Mesendoderm (in vitro differentiated cells): ENCODE measurements at regions not wholly inside any gene's neighbourhood (a gene's known extent, or its start where the extent isn't known, plus 50 kb on each side); places are given as distances from the start of the nearest gene placed in this dataset.
"Not testable (repeated sequence)": the region's sequence is repeated elsewhere in the genome, so short reads cannot be mapped to it uniquely, and the experiment has no call there.

Experiments used
- DNase-seq: peaks from one replicate; pipeline ENCODE4 v3.0.0; 2013
- H2AK5ac ChIP-seq: 2 replicates; pipeline ENCODE4 v1.6.1; 2013; ENCODE audit warnings: low read length, inconsistent platforms
- H2BK120ac ChIP-seq: 2 replicates; pipeline ENCODE4 v1.6.1; 2013; ENCODE audit warnings: low read depth, mild to moderate bottlenecking, low read length, moderate library complexity, mixed read lengths
- H2BK15ac ChIP-seq: replicated peaks from 2 replicates; pipeline ENCODE4 v1.6.1; 2013; ENCODE audit warnings: low read depth, mild to moderate bottlenecking, moderate library complexity
- H2BK5ac ChIP-seq: 2 replicates; pipeline ENCODE4 v1.6.1; 2013; ENCODE audit warnings: low read length, inconsistent platforms
- H3K18ac ChIP-seq: 2 replicates; pipeline ENCODE4 v1.6.1; 2013; ENCODE audit warnings: mild to moderate bottlenecking, low read length, mixed read lengths
- H3K23ac ChIP-seq: one replicate; pipeline ENCODE4 v1.6.1; 2013; ENCODE audit warnings: low read length
- H3K27ac ChIP-seq: 2 replicates; pipeline ENCODE4 v1.5.1; 2013; ENCODE audit warnings: low read depth, mild to moderate bottlenecking, inconsistent platforms, low read length, moderate library complexity
- H3K27me3 ChIP-seq: 2 replicates; pipeline ENCODE4 v1.6.1; 2013; ENCODE audit warnings: low read length, control low read depth, mild to moderate bottlenecking, inconsistent platforms; ENCODE audit not compliant: insufficient read depth, poor library complexity
- H3K36me3 ChIP-seq: 2 replicates; pipeline ENCODE4 v1.6.1; 2013; ENCODE audit warnings: low read length, inconsistent platforms; ENCODE audit not compliant: control insufficient read depth, insufficient read depth
- H3K4ac ChIP-seq: one replicate; pipeline ENCODE4 v1.6.1; 2013; ENCODE audit warnings: low read depth, mild to moderate bottlenecking, low read length, moderate library complexity
- H3K4me1 ChIP-seq: 2 replicates; pipeline ENCODE4 v1.6.1; 2013; ENCODE audit warnings: low read depth, low read length, inconsistent platforms; ENCODE audit not compliant: control insufficient read depth
- H3K4me2 ChIP-seq: 2 replicates; pipeline ENCODE4 v1.6.1; 2013; ENCODE audit warnings: low read length
- H3K4me3 ChIP-seq: 2 replicates; pipeline ENCODE4 v1.5.1; 2013; ENCODE audit warnings: mild to moderate bottlenecking, low read length
- H3K56ac ChIP-seq: one replicate; pipeline ENCODE4 v1.6.1; 2013; ENCODE audit warnings: low read length
- H3K79me1 ChIP-seq: 2 replicates; pipeline ENCODE4 v1.6.1; 2013; ENCODE audit warnings: low read length, inconsistent platforms
- H3K79me2 ChIP-seq: 2 replicates; pipeline ENCODE4 v1.6.1; 2013; ENCODE audit warnings: mild to moderate bottlenecking, low read length; ENCODE audit not compliant: control insufficient read depth, insufficient read depth
- H3K9ac ChIP-seq: 2 replicates; pipeline ENCODE4 v1.6.1; 2013; ENCODE audit warnings: low read length, inconsistent platforms
- H4K5ac ChIP-seq: one replicate; pipeline ENCODE4 v1.6.1; 2013; ENCODE audit warnings: low read length
- H4K8ac ChIP-seq: one replicate; pipeline ENCODE4 v1.6.1; 2013; ENCODE audit warnings: low read depth, mild to moderate bottlenecking, control low read depth, low read length, moderate library complexity
- WGBS: extraction: QIAGEN DNeasy Blood & Tissue Kit; methylation state at CpG from one replicate; pipeline ENCODE4 v1.1.7; 2013; ENCODE audit warnings: low lambda C conversion rate, missing lambda C conversion rate; ENCODE audit not compliant: insufficient coverage; ENCODE audit errors: extremely low coverage; 5-methylcytosine and 5-hydroxymethylcytosine counted together

GRCh38 chr3:137191951-137192350 is 234.2 kb downstream of the IL20RB start:
- Histone ChIP-seq H3K36me3 (no peaks in the 10 kb centered on the region), H3K4ac (no peak overlapping the region), H3K18ac (no peak overlapping the region), H3K9ac (no peak overlapping the region), H2BK120ac (no peak overlapping the region), H3K4me2 (no peak overlapping the region), H3K79me1 (no peaks in the 10 kb centered on the region), H3K27ac (no peak overlapping the region), H4K8ac (no peak overlapping the region), H2BK5ac (no peak overlapping the region), H3K27me3 (no peaks in the 10 kb centered on the region), H3K23ac (no peak overlapping the region), H3K4me3 (no peak overlapping the region), H2BK15ac (no peak overlapping the region), H4K5ac (no peak overlapping the region), H2AK5ac (no peak overlapping the region), H3K56ac (no peak overlapping the region), H3K79me2 (no peaks in the 10 kb centered on the region), H3K4me1 (no peaks in the 10 kb centered on the region)
- WGBS = no CpG with 5 or more reads among the region's 8 CpGs
- no peak for DNase-seq

- Histone ChIP-seq H3K36me3 (no peaks in the 10 kb centered on the region), H3K4me1 (no peaks in the 10 kb centered on the region), H3K56ac (no peak overlapping the region), H3K27me3 (no peaks in the 10 kb centered on the region), H3K4me3 (no peak overlapping the region), H3K23ac (no peak overlapping the region), H2BK5ac (no peak overlapping the region), H3K27ac (no peak overlapping the region), H2AK5ac (no peak overlapping the region), H3K79me2 (no peaks in the 10 kb centered on the region), H3K4me2 (no peak overlapping the region), H2BK120ac (no peak overlapping the region), H3K79me1 (no peaks in the 10 kb centered on the region), H2BK15ac (no peak overlapping the region), H3K4ac (no peak overlapping the region), H4K5ac (no peak overlapping the region), H3K18ac (no peak overlapping the region), H4K8ac (no peak overlapping the region), H3K9ac (no peak overlapping the region)
- DNase-seq = peak; percentile 51
- no CpG with 5 or more reads among the region's 4 CpGs for WGBS
These were observed 236.5 kb downstream of the IL20RB start for GRCh38 chr3:137194301-137194700.

GRCh38 chr3:137198374-137198773 is 240.6 kb downstream of the IL20RB start:
- not testable (repeated sequence) for H3K4me2 ChIP-seq, H3K23ac ChIP-seq, H3K9ac ChIP-seq, H2AK5ac ChIP-seq, H2BK5ac ChIP-seq, H3K36me3 ChIP-seq, H2BK15ac ChIP-seq, H3K27ac ChIP-seq, H3K56ac ChIP-seq, H3K18ac ChIP-seq, H3K79me1 ChIP-seq, H4K8ac ChIP-seq, H3K4me3 ChIP-seq, H3K4me1 ChIP-seq, H3K27me3 ChIP-seq, H3K79me2 ChIP-seq, H4K5ac ChIP-seq, H2BK120ac ChIP-seq, H3K4ac ChIP-seq, DNase-seq
- no CpG with 5 or more reads among the region's 32 CpGs for WGBS

GRCh38 chr3:137199678-137200077 is 241.9 kb downstream of the IL20RB start:
- Histone ChIP-seq H3K36me3 (no peaks in the 10 kb centered on the region), H2BK120ac (no peak overlapping the region), H3K4me3 (no peak overlapping the region), H3K79me2 (no peaks in the 10 kb centered on the region), H2AK5ac (no peak overlapping the region), H3K4me1 (no peaks in the 10 kb centered on the region), H4K8ac (no peak overlapping the region), H3K4ac (no peak overlapping the region), H3K56ac (no peak overlapping the region), H3K23ac (no peak overlapping the region), H3K27me3 (no peaks in the 10 kb centered on the region), H3K9ac (no peak overlapping the region), H3K18ac (no peak overlapping the region), H4K5ac (no peak overlapping the region), H2BK15ac (no peak overlapping the region), H3K4me2 (no peak overlapping the region), H2BK5ac (no peak overlapping the region), H3K27ac (no peak overlapping the region), H3K79me1 (no peaks in the 10 kb centered on the region)
- DNase-seq = no peak

- Histone ChIP-seq H3K18ac (no peak overlapping the region), H4K8ac (no peak overlapping the region), H3K27ac (no peak overlapping the region), H3K4me1 (no peaks in the 10 kb centered on the region), H3K9ac (no peak overlapping the region), H3K79me1 (no peaks in the 10 kb centered on the region), H3K36me3 (no peaks in the 10 kb centered on the region), H2BK5ac (no peak overlapping the region), H3K23ac (no peak overlapping the region), H3K4me3 (no peak overlapping the region), H3K56ac (no peak overlapping the region), H3K79me2 (no peaks in the 10 kb centered on the region), H2AK5ac (no peak overlapping the region), H2BK120ac (no peak overlapping the region), H2BK15ac (no peak overlapping the region), H4K5ac (no peak overlapping the region), H3K4ac (no peak overlapping the region), H3K27me3 (no peaks in the 10 kb centered on the region), H3K4me2 (no peak overlapping the region)
- WGBS = no CpG with 5 or more reads among the region's 3 CpGs
- no peak for DNase-seq
These were observed 243.3 kb downstream of the IL20RB start for GRCh38 chr3:137201066-137201465.

GRCh38 chr3:137202941-137203340 is 245.2 kb downstream of the IL20RB start:
- no peak overlapping the region for H2AK5ac ChIP-seq
- no peak overlapping the region for H3K23ac ChIP-seq
- H3K56ac ChIP-seq = no peak overlapping the region
- WGBS = no CpG with 5 or more reads among the region's 5 CpGs
- no peak overlapping the region for H3K27ac ChIP-seq
- no peak overlapping the region for H3K9ac ChIP-seq
- H3K18ac ChIP-seq = no peak overlapping the region
- H3K4me1 ChIP-seq = no peaks in the 10 kb centered on the region
- no peak overlapping the region for H2BK15ac ChIP-seq
- no peaks in the 10 kb centered on the region for H3K27me3 ChIP-seq
- H4K5ac ChIP-seq = no peak overlapping the region
- no peaks in the 10 kb centered on the region for H3K79me2 ChIP-seq
- no peak overlapping the region for H2BK5ac ChIP-seq
- no peak for DNase-seq
- no peak overlapping the region for H3K4me3 ChIP-seq
- H3K36me3 ChIP-seq = no peaks in the 10 kb centered on the region
- no peak overlapping the region for H2BK120ac ChIP-seq
- H3K4me2 ChIP-seq = no peak overlapping the region
- H3K4ac ChIP-seq = no peak overlapping the region
- no peaks in the 10 kb centered on the region for H3K79me1 ChIP-seq
- no peak overlapping the region for H4K8ac ChIP-seq
